HG02852 (cell line): ENCODE measurements at regions not wholly inside any gene's neighbourhood (a gene's known extent, or its start where the extent isn't known, plus 50 kb on each side); places are given as distances from the start of the nearest gene placed in this dataset.
"Not testable (repeated sequence)": the region's sequence is repeated elsewhere in the genome, so short reads cannot be mapped to it uniquely, and the experiment has no call there.

Experiments used
- ATAC-seq: cut with Tn5 transposase; IDR thresholded peaks from one replicate; pipeline ENCODE4 v1.9.1; 2021; ENCODE audit warnings: mild to moderate bottlenecking, moderate library complexity; ENCODE audit not compliant: unreplicated experiment

DNA sequence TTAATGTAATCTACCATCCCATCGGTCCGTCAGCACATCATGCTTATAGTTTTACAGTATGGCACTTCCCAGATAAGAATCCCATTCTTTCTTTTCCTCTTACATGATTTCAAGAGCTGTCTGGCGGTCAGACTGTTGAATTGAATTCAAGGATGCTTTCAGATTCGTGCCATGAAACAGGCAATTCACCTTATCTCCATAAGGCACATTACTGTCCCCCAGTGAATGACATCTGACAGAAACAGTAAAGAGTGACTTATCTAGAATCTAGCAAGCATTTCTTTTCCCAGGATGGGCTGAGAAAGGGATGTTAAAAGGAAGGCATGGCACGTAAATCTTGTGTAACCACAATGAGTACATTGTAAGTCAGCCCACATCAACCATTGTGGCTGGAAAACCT, 61.1 kb upstream of the SEM1 start:
- ATAC-seq: no peak

DNA sequence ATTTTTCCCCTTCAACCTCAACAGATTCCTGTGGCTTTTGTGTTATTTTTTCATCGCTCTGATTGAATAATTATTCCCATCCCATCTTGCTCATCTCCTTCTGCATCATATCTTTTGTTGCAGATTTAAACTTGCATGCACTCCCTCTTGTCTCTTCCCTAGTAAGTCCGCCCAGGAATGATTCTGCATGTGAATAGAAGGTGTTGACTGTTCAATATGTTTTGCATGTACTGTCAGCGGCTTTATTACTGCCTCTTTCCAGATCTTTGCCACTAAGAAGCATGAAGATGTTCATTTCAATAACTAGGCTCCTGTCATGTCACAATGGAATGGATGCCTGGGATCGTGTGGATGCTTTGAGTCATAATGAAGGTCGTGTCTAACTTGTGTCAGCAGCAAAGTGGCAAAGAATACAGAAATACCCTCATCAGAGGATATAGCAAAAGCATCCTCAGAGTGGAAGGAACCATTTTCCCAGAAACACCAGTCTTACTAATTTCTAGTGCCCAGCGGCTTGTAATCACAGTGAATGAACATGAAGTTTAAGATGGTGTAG, 62.6 kb upstream of the SEM1 start:
- no peak for ATAC-seq

DNA sequence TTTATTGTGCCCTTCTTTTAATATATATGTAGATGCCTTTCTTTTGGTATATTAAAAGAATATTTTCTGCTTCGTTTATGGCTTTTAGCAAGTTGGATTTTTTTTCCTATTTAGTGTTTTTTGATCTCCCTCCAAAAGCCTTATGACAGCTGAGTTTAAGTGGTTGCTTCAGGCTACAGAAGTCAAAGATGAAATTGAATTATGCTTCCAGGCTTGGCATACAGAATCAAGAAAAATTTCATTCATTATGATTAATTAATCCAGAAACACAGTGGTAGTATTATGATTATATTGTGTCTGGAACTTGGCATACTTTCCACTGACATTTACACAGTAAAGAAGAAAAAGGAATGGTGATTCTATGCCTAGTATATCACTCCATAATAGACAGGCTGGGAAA, 63.8 kb upstream of the SEM1 start:
- ATAC-seq: no peak

DNA sequence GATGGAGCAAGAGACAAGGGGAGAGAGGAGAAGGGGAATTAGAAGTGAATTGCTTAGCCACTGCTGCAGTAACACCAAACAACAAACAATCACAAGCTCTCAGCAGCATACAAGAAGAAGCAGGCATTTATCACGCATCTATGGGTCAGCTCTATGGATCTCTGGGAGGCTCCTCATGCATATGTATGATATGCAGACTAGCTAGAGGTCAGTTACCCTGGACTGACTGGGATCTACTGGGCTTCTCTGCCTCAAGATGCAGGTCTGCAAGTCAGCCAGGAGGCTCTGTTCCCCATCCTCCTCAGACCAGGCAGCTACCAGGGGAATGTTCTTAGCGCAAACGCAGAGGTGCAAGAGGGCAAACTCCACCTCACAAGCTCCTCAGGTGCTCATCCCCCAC, 64.7 kb upstream of the SEM1 start:
- no peak for ATAC-seq

DNA sequence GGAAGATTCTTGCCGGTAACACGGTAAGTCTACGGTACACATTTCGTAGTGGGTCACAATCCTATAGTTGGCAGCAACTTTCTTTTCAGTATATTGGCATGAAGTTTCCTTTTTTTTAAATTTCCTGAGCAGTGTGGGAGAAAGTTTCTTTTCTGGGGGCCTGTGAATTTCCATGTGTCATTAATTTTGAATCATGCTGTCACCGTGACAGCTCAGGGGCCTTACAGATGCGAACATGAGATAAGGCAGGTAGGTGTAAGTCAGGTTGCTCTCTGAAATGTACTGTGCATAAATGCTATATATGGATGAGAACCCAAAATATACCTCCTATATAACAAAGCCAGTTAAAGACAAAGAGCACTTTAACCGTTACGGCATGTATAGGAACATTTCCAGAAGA, 65.4 kb upstream of the SEM1 start:
- no peak for ATAC-seq

DNA sequence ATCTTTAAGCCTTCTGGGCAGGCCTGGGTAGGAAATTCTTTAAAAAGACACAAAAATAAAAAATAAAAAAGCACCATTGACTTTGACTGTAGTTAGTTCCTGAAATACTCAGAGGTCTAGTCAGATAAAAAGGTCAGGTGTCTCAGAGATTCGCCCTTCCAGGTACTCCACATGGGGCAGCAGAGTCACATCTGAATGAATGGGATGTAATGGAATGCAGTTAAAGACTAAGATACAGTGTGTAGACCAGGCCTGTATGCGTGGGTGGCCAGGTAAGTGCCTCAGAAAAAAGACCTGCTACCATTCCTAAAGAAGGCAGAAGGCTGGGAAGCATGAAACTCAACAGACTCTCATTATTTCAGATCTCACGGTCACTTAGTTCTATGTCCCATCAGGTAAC, 68.6 kb upstream of the SEM1 start:
- ATAC-seq: no peak

DNA sequence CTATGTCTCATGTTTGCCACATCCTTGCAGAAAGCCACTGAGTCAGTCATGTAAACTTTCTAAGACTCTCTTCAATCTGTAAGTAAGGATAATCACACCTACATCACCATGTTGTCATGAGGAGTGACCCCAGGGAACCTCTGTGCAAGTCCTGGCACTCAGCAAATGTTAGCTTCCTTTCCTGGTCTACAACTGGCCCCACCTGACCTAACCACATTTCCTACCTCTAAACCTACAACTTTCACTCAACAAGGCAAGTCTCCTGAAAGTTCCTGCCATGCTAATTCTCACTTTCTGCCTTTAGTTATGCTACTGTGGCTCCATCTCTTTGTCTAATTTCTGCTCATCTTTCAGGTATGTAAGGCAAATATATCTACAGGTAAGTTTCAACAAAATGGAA, 72.3 kb upstream of the SEM1 start:
- ATAC-seq: no peak

DNA sequence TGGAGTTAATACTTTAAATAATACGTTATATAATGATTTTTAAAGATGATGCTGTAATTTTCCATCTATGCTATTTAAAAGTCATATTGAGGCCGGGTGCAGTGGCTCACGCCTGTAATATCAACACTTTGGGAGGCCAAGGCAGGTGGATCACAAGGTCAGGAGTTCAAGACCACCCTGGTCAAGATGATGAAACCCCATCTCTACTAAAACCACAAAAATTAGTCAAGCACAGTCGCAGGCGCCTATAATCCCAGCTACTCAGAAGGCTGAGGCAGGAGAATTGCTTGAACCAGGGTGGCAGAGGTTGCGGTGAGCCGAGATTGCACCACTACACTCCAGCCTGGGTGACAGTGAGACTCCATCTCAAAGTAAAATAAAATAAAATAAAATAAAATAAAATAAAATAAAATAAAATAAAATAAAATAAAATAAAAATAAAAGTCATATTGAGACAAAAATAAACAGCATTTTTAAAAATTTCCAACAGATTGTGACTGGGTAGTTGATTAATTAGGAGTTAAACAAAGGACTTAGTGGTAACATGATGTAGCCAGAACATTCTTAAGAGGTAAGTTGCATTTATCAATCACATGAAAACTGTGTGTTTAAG, 73.1 kb upstream of the SEM1 start:
- not testable (repeated sequence) for ATAC-seq

DNA sequence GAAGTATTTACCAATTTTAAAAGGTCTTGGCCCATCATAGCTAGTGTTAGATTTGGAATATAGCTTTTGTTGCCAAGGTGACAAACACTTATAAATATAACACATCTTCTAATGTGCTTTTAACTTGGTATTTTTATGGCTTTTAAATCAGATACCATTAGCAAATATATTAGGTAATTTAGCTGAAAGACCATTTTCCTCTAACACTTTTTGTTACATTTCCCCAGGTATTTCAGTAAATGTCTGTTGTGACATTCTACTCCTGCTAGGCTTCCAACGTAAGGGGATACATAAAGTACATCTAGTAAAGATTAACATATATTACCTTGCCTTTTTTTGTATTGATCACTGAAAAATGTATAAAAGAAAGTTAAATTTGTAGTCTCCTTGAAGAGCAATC, 75.0 kb upstream of the SEM1 start:
- ATAC-seq: no peak

DNA sequence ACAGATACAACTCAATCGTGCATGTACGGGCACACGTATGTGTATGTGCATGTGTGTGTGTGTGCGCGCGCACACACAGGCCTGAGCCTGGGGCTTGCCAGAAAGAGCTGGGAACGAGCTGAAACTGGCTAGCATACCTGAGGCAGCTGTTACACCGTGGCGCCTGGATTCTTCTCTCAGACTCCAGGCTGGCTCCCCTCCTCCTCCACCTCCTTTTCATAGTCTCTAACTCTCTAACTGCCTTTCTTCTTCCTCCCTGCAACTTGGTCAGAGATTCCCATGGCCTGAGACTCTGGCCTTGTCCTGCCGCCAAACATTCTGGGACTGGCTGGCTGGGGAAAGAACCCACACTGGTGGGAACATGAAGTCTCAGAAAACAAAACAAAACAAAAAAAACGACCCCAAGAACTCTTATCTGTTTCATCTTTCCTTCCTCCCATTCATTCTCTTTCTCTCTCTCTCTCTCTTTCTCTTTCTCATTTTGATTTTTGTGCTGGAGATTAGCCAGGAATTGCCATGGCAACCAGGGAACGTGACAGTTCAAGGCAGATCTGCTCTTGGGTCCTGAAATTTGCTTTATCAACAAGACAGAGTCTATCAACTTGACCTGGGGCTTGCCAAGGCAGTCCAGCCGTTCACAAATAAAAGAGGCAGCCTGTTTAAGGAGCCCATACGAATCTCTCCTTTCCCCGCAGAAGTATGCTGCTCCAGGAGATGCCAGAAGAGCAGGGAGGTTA, 76.8 kb upstream of the SEM1 start:
- no peak for ATAC-seq

DNA sequence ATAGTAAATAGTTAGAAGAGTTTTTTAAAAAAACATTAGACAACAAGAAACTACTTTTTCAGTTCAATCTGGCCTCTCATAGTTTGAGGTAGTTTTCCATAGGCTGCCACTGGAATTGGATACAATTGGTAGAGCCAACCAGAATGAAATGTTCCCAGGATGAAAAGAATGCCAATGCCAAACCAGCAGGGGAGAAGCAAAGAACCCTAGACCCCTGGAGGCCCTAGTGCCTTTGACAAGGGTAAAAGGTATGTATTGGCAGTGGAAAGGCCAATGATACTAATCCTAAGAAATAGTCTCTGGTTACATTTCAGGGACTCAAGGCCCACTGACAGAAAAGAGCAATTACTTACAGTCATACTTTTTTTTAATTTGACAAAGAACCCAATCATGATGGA, 77.4 kb upstream of the SEM1 start:
- ATAC-seq: no peak

DNA sequence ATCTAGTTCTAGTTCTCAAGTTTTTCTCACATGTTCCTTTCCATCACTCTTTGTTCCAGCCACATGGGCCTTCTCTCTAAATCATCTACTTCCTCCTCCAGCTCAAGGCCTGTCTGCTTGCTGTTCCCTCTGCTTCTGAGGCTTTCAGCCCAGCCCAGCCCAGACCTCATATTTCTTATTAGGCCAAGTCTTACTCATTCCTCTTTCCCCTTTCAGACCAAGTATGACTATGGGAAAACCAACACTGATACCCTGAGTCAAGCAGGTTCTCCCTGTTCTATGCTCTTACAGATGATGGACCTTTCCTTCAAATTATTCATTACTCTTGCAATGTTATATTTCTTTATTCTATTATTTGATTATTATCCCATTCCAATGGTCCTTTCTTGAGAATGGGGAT, 80.3 kb upstream of the SEM1 start:
- no peak for ATAC-seq

DNA sequence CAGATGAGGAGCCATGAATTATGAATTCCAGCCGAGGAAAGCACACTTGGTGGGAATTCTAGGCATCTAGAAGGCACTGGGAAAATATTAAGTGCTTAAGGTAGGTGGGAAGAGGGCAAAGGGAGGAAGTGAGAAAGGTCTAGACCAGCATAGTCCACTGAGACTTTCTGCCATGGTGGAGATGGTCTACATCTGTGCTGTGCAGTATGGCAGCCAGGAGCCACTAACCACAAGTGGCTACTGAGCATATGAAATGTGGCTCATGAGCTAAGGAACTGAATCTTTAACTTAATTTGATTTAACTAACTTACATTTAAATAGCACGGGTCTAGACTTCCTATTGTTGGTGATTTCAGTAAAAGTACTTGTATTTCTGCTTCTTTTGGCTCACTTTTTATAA, 82.5 kb upstream of the SEM1 start:
- no peak for ATAC-seq

DNA sequence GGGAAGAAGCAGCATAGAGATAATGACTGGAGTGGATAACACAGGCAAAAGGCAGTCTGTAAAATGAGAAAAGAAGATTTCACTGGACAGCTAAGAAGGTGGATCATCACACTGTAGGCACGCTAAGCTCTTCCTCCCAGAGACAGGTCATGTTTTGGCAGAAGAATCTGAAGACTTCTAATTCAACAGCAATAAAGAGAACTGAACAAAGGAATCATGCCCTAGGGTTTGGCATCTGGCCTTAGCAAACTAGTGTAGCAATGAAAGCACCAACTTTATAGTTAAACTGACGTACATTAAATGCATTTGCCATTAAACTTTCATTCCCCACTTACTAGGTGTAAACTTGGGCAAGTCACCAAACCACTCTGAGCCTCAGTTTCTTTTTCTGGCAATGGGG, 84.4 kb upstream of the SEM1 start:
- ATAC-seq: no peak

DNA sequence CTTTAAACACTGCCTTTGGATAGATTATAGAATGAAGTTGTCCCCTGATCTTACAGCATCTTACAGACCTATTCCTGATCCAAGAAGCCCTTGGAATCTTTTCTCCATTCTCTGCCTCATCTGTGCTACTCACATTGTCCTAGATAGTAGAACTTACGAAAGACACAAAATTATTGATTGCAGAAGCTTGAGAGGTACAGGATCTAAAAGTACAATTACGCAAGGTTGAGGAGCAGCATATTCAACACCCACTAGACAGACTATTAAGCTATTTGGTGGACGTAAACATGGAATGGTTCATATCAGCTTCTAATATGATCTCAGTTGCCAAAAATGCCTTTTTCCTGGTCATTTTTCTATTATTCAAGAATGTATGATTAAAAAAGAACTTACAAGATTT, 90.5 kb upstream of the SEM1 start:
- ATAC-seq: no peak

DNA sequence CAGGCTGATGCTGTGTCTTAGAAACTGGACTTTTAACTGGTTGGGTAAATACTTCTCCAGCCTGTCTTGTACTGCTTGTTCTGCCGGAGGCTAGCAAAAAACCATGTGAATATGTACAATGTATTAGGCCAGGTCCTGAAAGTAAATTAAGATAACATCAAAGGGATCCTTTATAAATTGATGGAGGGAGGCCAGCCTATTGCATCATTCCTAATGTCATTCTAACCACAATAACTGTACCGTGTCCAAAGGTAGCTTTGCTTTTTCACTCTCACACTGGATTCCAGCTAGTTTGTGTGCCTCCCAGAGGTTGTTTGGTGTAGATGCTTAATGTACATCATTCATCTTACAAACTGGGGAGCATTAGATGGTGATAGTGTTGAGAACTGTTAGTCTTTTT, 91.2 kb upstream of the SEM1 start:
- ATAC-seq: no peak

DNA sequence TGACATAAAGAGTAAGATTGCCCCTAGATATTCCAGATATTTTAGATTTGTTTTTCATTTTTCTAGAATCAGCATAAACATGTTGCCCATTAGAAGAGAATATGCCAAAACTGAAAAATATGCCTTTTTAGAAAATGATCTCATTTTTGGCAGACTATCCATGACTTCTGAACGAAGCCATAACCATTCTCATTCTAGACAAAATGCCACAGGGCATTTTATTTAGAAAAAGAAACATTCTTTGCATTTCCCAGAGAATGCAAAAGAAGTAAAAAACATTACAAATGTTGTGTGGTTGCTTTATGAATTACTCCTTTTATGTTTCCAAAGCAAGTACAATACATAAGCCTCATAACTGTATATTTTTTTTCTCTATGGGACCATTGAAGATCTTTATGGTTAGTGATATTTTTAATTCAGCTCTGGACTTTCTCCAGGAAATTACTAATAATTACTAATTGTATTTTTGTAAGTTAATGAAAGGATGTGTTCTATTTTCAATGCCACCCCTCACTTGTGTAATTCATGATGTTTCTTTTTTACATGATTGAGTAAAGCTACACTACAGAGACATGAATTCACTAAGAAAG, 109.6 kb upstream of the SEM1 start:
- no peak for ATAC-seq

DNA sequence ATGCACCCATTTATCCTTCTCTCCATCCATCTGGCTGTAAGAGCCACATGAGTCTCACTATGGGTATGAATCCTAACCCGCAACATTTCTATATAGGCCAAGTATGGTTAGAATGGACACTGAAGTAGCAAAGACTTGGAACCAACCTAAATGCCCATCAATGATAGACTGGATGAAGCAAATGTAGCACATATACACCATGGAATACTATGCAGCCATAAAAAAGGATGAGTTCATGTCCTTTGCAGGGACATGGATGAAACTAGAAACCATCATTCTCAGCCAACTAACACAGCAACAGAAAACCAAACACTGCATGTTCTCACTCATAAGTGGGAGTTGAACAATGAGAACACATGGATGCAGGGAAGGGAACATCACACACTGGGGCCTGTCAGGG, 111.5 kb upstream of the SEM1 start:
- not testable (repeated sequence) for ATAC-seq

DNA sequence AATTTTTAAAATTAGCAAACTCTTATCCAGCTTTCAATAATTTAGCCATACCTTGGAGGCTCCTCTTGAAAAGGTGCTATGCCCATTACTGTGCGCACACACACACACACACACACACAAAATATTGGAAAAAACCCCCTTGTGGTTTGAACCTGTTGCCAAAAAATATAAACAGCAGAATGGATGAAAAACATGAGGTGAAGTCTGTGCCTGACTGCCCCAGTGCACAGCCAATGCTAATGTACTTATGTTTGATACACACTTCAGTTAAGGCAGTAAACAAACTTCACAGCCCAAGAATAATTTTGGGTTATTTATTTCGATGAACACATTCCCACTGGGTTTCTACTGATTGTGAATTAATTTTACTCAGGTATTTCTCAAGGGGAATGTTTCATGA, 113.2 kb upstream of the SEM1 start:
- no peak for ATAC-seq

DNA sequence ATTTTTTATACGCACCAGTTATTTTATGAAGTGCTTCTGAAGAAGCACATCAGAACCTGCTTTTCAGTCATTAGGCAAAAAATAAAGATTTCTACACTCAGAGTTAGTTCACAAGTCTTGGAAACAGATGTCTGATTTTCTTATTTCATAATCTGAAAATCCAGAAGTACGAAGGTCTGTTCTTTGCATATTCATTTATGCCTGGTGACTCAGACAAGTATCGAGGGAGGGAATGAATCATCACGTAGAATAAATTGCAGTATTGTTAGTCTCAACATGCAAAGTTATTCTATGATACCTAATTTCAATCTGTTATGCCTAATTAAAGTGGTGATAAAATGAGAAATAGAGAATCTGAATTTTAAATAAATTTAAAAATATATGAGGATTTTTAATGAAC, 113.6 kb upstream of the SEM1 start:
- ATAC-seq: no peak

DNA sequence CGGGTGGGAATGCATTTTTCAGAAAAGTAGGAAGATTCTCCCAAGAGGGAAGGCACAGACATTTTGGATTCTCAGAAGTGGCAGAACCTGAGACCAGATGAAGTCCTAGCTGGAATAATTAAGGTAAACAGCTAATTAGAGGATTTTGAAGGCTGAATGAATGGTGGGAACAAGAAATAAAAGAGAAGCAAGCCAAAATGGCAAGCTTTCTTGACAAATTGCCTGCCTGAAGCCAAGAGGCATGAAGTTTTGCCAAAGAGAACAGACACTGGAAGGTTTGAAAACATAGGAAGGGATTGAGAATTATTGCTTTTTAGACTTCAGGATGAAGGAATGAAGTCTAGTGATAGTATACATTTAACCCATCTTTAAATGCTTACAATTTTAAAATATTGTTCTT, 115.0 kb upstream of the SEM1 start:
- ATAC-seq: no peak

DNA sequence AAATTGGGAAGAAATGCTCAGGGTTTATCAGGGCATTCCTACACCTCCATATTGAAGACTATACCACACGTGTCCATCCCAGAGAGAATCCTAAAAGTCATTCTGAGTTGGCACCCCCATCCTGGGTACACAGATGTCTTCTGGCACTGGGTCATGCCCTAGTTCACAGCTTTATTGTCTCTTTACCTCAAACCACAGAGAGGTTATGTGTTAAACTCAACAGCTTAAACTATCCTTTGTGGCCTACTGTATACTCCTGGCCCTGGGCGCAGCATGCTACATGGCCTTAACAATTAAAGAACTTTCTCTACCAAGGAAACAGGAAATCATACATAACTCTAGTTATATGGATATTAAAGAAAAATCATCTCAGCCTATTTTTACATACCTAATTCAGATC, 115.6 kb upstream of the SEM1 start:
- no peak for ATAC-seq
